GM18951 (cell line): ENCODE measurements at regions not wholly inside any gene's neighbourhood (a gene's known extent, or its start where the extent isn't known, plus 50 kb on each side); places are given as distances from the start of the nearest gene placed in this dataset.

Experiments used
- POLR2A ChIP-seq: IDR thresholded peaks from 4 replicates; pipeline ENCODE4 v1.6.1; 2011; ENCODE audit warnings: mild to moderate bottlenecking; ENCODE audit not compliant: insufficient read length, insufficient read depth; ENCODE audit errors: extremely low read depth
- in situ Hi-C: fragments of 300-500 bp; cut with MboI; formaldehyde crosslinking; loops from one replicate; pipeline ENCODE4 v1.12.0; 2022; ENCODE audit warnings: low sequenced_read_pairs, mixed read lengths, inconsistent platforms; ENCODE audit not compliant: unreplicated experiment

GRCh38 chr12:115443351-115443938, 759.5 kb upstream of the TBX3 start:
- in situ Hi-C loops, result no loop called here
- TF ChIP-seq POLR2A, result no peak

- in situ Hi-C loops, result no loop called here
- TF ChIP-seq POLR2A, result no peak
Measured at GRCh38 chr12:115440438-115440837, 756.5 kb upstream of the TBX3 start.

DNA sequence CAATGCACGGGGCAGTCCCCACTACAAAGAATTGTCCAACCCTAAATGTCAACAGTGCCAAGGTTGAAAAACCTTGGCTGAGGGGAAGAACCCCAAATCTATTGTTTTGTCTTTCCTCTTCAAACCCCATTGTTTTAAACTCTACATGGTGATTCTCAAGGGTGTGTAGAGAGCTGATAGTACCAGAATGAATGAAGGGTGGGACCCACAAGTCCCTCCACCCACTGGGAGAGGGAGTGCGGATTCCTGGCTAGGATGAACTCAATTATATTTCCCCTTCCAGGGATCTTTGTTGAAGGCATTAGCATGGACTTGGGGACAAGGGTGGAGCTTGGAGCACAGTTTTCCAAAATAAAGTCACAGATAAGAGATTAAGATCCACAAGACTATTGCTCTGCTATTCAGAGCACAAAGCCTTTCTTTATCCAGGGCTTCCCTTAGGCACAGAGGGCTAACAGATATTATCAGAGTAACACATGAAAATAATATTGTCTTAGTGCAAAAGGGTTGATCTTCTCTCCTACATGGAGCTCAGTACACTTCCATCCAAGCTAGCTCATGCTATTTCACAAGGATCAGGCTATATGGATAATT, 755.1 kb upstream of the TBX3 start:
- TF ChIP-seq POLR2A, result no peak
- in situ Hi-C loops, result no loop called here

DNA sequence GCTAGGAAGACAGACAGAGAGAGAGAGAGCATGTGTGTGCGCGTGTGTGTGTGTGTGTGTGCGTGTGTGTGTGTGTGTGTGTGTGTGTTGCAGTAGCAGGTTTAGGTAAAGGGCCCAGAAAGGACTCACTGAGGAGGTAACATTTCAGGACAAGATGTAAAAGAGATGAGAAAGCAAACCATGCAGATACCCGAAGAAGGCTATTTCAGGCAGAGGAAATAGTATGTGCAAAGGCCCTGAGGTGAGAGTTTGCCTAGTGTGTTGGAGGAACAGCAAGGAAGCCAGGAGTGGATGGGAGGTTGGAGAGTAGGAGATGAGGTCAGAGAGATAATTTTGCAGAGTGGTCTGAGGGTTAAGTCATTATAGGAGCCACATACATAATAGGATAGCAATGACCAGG, 754.3 kb upstream of the TBX3 start:
- TF ChIP-seq POLR2A, result no peak
- in situ Hi-C loops, result no loop called here

GRCh38 chr12:115437061-115437567, 753.1 kb upstream of the TBX3 start:
- in situ Hi-C loops, result no loop called here
- TF ChIP-seq POLR2A, result no peak

DNA sequence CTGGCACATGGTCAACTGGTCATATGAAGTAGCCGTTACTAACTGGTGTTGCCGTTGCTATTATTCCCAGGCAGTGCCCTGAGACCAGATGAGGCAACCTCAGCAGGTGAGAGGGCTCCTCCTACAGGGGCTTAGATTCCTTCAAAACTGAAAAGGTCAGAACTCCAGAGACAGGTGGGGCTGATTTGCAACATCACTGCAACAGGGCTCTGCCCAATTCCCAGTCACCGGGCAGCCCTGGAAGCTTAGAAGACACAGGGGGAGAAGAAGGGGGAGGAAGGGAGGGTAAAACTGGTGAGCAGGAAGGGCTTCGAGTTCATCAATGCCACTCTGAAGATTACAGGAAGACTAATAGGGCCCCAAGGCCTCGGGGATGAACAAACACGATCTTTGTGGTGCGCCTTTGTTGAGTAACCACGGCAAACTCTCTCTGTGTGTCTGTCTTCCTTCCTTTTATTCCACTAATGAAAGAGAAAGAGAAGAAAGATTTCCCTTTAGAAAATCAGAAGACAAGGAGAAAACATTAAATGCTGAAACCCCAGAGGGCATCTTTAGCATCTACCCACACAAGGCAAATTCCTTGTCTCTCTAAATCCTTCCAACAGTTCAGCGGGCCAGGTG, 749.1 kb upstream of the TBX3 start:
- TF ChIP-seq POLR2A, result no peak

GRCh38 chr12:115430636-115431035, 746.7 kb upstream of the TBX3 start:
- in situ Hi-C loops, result no loop called here
- no peak for TF ChIP-seq POLR2A

More for the DNA sequence above, 749.1 kb upstream of the TBX3 start:
- in situ Hi-C loops, result no loop called here

GRCh38 chr12:115426732-115427131, 742.8 kb upstream of the TBX3 start:
- TF ChIP-seq POLR2A, result no peak
- in situ Hi-C loops, result no loop called here

DNA sequence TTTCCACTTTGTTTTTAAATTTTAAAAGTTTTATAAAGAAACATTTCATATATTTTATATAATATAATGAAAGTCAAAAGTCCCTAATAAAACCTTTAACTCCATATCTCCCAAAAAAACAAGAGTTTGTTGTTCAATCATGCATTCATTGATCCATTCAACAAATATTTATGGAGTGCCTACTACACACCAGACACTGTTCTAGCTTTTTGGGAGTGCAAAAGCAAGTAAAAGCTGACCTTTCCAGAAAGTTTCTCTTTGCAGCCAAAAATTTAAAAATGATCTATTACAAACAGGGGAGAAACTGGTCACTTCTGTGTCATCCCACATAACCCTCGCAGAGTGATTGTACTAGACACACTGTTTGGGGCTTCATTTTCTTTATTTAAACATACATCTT, 740.0 kb upstream of the TBX3 start:
- in situ Hi-C loops, result no loop called here
- no peak for TF ChIP-seq POLR2A

GRCh38 chr12:115423546-115423987, 739.6 kb upstream of the TBX3 start:
- no peak for TF ChIP-seq POLR2A
- in situ Hi-C loops, result no loop called here

DNA sequence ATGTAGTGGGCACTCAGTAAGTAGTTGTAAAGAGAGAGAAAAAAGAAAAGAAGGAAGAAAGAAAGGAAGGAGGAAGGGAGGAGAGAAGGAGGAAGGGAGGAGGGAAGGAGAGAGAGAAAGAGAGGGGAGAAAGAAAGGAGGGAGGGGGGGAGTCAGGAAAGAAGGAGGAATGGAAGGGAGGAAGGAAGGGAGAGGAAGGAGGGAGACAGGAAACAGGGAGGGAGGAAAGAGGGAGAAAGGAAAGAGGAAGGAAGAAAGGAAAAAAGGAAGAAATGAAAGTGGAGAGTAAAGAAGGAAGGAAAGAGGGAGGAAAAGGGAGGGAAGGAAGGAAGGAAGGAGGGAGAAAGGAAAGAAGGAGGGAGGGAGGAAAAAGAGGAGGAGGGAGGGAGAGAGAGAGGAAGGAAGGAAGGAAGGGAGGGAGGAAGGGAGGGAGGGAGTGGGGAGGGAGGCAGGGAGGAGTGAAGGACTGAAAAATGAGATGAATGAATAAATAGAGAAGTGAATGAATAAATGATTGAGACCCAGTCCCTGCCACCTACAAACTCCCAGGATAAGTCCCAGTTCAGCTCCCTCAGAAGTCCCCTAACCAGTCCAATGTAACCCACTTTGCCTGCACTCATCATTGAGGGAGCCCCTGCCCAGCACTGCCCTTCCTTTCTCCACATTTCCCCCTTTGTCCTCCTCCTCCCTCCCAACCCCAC, 739.0 kb upstream of the TBX3 start:
- in situ Hi-C loops, result no loop called here
- no peak for TF ChIP-seq POLR2A

GRCh38 chr12:115421796-115422709, 738.1 kb upstream of the TBX3 start:
- no peak for TF ChIP-seq POLR2A
- in situ Hi-C loops, result no loop called here
